GM12878 (cell line): ENCODE measurements at regions not wholly inside any gene's neighbourhood (a gene's known extent, or its start where the extent isn't known, plus 50 kb on each side); places are given as distances from the start of the nearest gene placed in this dataset.

ENCODE experiments used
- ATAC-seq: fragments of 200-7000 bp; cut with Tn5 transposase; 3 replicates; pipeline ENCODE4 v1.9.1; 2020; ENCODE audit warnings: mild to moderate bottlenecking, moderate library complexity
- BruUV-seq: library from RNA; stranded (reverse); fragments of 400-500 nt; replicated peaks from 2 replicates; lab custom pipeline; 2021; lab: Mats Ljungman, UMichigan
- CTCF ChIA-PET: fragments of 300-600 bp; sonication (Branson Sonifier 250); formaldehyde crosslinking; extraction: SDS; loops from one replicate; lab custom pipeline; 2021; ENCODE audit warnings: inconsistent platforms; lab: Yijun Ruan, JAX
- POLR2A ChIA-PET: fragments of 350-600 bp; formaldehyde crosslinking; extraction: SDS; loops from one replicate; lab custom pipeline; 2021; ENCODE audit warnings: inconsistent platforms; lab: Charles Lee
- RAD21 ChIA-PET: fragments of 300-600 bp; sonication (Branson Sonifier 250); formaldehyde crosslinking; loops from one replicate; lab custom pipeline; 2023; ENCODE audit warnings: antibody characterized with exemption; ENCODE audit not compliant: unreplicated experiment; lab: Charles Lee
- SMC1A ChIA-PET: fragments of 300-600 bp; sonication (Branson Sonifier 250); formaldehyde crosslinking; loops from one replicate; lab custom pipeline; 2023; ENCODE audit not compliant: unreplicated experiment, uncharacterized antibody; lab: Charles Lee
- DNase-seq: peaks from one replicate; pipeline ENCODE4 v3.0.0-alpha.2; 2011; ENCODE audit warnings: low read depth, low spot score
- FAIRE-seq: peaks from 3 replicates; lab custom pipeline; 2011; peaks lifted over from hg19 to GRCh38; lab: Jason Lieb, UNC
- H2AFZ ChIP-seq: 2 replicates; pipeline ENCODE4 v1.6.0; 2011; ENCODE audit warnings: low read depth, low read length, control low read depth; ENCODE audit not compliant: control insufficient read depth
- H3K27ac ChIP-seq: 2 replicates; pipeline ENCODE4 v1.5.1; 2011; ENCODE audit warnings: control low read depth; ENCODE audit not compliant: control insufficient read depth, insufficient read depth
- H3K27me3 ChIP-seq, 2 experiments: replicated peaks in 1 of 2; 2 replicates each; pipeline versions ENCODE4 v1.6.0 to v1.6.1; 2011; ENCODE audit warnings: low read length in 1 of 2; ENCODE audit not compliant: control insufficient read depth in 2 of 2, insufficient read depth in 2 of 2
- H3K36me3 ChIP-seq, 2 experiments: 2 replicates each; pipeline ENCODE4 v1.5.1; 2011; ENCODE audit warnings: low read length in 1 of 2; ENCODE audit not compliant: control insufficient read depth in 2 of 2, insufficient read depth in 2 of 2
- H3K4me1 ChIP-seq: 2 replicates; pipeline ENCODE4 v1.6.1; 2011; ENCODE audit warnings: mild to moderate bottlenecking, low read length, moderate library complexity, mixed read lengths; ENCODE audit not compliant: control insufficient read depth, insufficient read depth
- H3K4me2 ChIP-seq: 2 replicates; pipeline ENCODE4 v1.6.0; 2011; ENCODE audit warnings: control low read depth; ENCODE audit not compliant: control insufficient read depth, insufficient read depth
- H3K4me3 ChIP-seq: fragments of 200-600 bp; sonication (generic); 2 replicates; pipeline ENCODE4 v1.5.1; 2016
- H3K79me2 ChIP-seq: 2 replicates; pipeline ENCODE4 v1.6.0; 2011; ENCODE audit warnings: low read length; ENCODE audit not compliant: control insufficient read depth, insufficient read depth
- H3K9ac ChIP-seq: 2 replicates; pipeline ENCODE4 v1.8.0; 2011; ENCODE audit warnings: low read length, control low read depth, mixed read lengths; ENCODE audit not compliant: control insufficient read depth, insufficient read depth
- H3K9me3 ChIP-seq: replicated peaks from 3 replicates; pipeline ENCODE4 v1.5.1; 2011; ENCODE audit warnings: mild to moderate bottlenecking, low read length; ENCODE audit not compliant: control insufficient read depth, insufficient read depth
- H4K20me1 ChIP-seq: 2 replicates; pipeline ENCODE4 v1.6.0; 2011; ENCODE audit not compliant: control insufficient read depth, insufficient read depth
- ATF7 ChIP-seq: fragments of 450-650 bp; IDR thresholded peaks from 2 replicates; pipeline ENCODE4 v1.6.1; 2016; ENCODE audit warnings: low read depth, mild to moderate bottlenecking
- CBFB ChIP-seq: IDR thresholded peaks from 2 replicates; pipeline ENCODE4 v1.6.1; 2016; ENCODE audit warnings: antibody characterized with exemption, low read depth
- CHD2 ChIP-seq: IDR thresholded peaks from 2 replicates; pipeline ENCODE4 v1.6.1; 2011; ENCODE audit warnings: low read depth, low read length, improper control_type of control experiment, borderline replicate concordance
- CHD4 ChIP-seq: fragments of 200-600 bp; sonication (generic); IDR thresholded peaks from 2 replicates; pipeline ENCODE4 v1.6.1; 2016; ENCODE audit warnings: mild to moderate bottlenecking
- ELK1 ChIP-seq: IDR thresholded peaks from 2 replicates; pipeline ENCODE4 v1.6.1; 2012; ENCODE audit warnings: low read depth, low read length, improper control_type of control experiment
- KLF5 ChIP-seq: fragments of 450-650 bp; IDR thresholded peaks from 2 replicates; pipeline ENCODE4 v1.6.1; 2014; ENCODE audit warnings: mild to moderate bottlenecking; ENCODE audit not compliant: partially characterized antibody
- MEF2A ChIP-seq: IDR thresholded peaks from 2 replicates; pipeline ENCODE4 v1.6.1; 2011; ENCODE audit warnings: low read depth, mild to moderate bottlenecking, low read length, moderate library complexity; ENCODE audit not compliant: insufficient read depth
- MEF2B ChIP-seq: fragments of 450-650 bp; IDR thresholded peaks from 2 replicates; pipeline ENCODE4 v1.6.1; 2018; ENCODE audit warnings: mild to moderate bottlenecking, moderate library complexity; ENCODE audit not compliant: partially characterized antibody, poor library complexity, severe bottlenecking
- NR2C1 ChIP-seq: fragments of 450-650 bp; IDR thresholded peaks from 2 replicates; pipeline ENCODE4 v1.6.1; 2017; ENCODE audit warnings: antibody characterized with exemption, mild to moderate bottlenecking, moderate library complexity
- NRF1 ChIP-seq: conservative IDR thresholded peaks from 2 replicates; pipeline ENCODE4 v1.6.1; 2011; ENCODE audit warnings: mild to moderate bottlenecking, low read depth, low read length, improper control_type of control experiment
- POLR2A ChIP-seq: IDR thresholded peaks from 2 replicates; pipeline ENCODE4 v1.6.1; 2011; ENCODE audit warnings: low read depth, mild to moderate bottlenecking, low read length
- SIN3A ChIP-seq: IDR thresholded peaks from 2 replicates; pipeline ENCODE4 v1.6.1; 2012; ENCODE audit warnings: low read depth, low read length, improper control_type of control experiment
- STAT1 ChIP-seq: fragments of 450-650 bp; conservative IDR thresholded peaks from 2 replicates; pipeline ENCODE4 v1.6.1; 2014; ENCODE audit warnings: antibody characterized with exemption, mild to moderate bottlenecking
- ZNF24 ChIP-seq: fragments of 450-650 bp; IDR thresholded peaks from 2 replicates; pipeline ENCODE4 v1.6.1; 2017; ENCODE audit warnings: antibody characterized with exemption, mild to moderate bottlenecking
- WGBS: methylation state at CpG from one replicate; pipeline ENCODE4 v1.1.6; 2016; ENCODE audit warnings: low lambda C conversion rate; ENCODE audit not compliant: insufficient replicate concordance, insufficient coverage; ENCODE audit errors: missing lambda C conversion rate; 5-methylcytosine and 5-hydroxymethylcytosine counted together
- in situ Hi-C: fragments of 300-500 bp; cut with MboI; formaldehyde crosslinking; loops from 9 replicates; pipeline ENCODE4 v1.14.3; 2018; ENCODE audit warnings: mixed read lengths
- intact Hi-C: fragments of 100-400 bp; cut with micrococcal nuclease; formaldehyde crosslinking; loops from one replicate; pipeline ENCODE4 v1.14.2; 2022; ENCODE audit not compliant: unreplicated experiment
- TF ChIP-seq, protein P1 (sequence below): IDR thresholded peaks from 2 replicates; pipeline ENCODE4 v1.6.1; 2012; ENCODE audit warnings: improper control_type of control experiment, low read depth, low read length; ENCODE audit not compliant: insufficient replicate concordance
- TF ChIP-seq, protein P2 (sequence below): IDR thresholded peaks from 2 replicates; pipeline ENCODE4 v1.6.1; 2012; ENCODE audit warnings: low read depth, low read length, improper control_type of control experiment

GRCh38 chr10:63886281-63887022 is 365.3 kb downstream of the REEP3 start (continued):
- no peak for TF ChIP-seq MEF2B

- CTCF ChIA-PET: interaction anchor here (2.4 kb wide), 1 partner anchor 21 kb away, joined by 14 read pairs; no protein-coding TSS in a partner anchor
- H3K27ac ChIP-seq: no peak overlapping the region
- TF ChIP-seq CHD4 (no peak), CHD2 (no peak), NR2C1 (no peak), ATF7 (no peak), ZNF24 (no peak), POLR2A (no peak), KLF5 (no peak), CBFB (no peak), NRF1 (no peak), MEF2A (no peak), STAT1 (no peak), ELK1 (no peak), SIN3A (no peak)
- TF ChIP-seq, protein P1, sequence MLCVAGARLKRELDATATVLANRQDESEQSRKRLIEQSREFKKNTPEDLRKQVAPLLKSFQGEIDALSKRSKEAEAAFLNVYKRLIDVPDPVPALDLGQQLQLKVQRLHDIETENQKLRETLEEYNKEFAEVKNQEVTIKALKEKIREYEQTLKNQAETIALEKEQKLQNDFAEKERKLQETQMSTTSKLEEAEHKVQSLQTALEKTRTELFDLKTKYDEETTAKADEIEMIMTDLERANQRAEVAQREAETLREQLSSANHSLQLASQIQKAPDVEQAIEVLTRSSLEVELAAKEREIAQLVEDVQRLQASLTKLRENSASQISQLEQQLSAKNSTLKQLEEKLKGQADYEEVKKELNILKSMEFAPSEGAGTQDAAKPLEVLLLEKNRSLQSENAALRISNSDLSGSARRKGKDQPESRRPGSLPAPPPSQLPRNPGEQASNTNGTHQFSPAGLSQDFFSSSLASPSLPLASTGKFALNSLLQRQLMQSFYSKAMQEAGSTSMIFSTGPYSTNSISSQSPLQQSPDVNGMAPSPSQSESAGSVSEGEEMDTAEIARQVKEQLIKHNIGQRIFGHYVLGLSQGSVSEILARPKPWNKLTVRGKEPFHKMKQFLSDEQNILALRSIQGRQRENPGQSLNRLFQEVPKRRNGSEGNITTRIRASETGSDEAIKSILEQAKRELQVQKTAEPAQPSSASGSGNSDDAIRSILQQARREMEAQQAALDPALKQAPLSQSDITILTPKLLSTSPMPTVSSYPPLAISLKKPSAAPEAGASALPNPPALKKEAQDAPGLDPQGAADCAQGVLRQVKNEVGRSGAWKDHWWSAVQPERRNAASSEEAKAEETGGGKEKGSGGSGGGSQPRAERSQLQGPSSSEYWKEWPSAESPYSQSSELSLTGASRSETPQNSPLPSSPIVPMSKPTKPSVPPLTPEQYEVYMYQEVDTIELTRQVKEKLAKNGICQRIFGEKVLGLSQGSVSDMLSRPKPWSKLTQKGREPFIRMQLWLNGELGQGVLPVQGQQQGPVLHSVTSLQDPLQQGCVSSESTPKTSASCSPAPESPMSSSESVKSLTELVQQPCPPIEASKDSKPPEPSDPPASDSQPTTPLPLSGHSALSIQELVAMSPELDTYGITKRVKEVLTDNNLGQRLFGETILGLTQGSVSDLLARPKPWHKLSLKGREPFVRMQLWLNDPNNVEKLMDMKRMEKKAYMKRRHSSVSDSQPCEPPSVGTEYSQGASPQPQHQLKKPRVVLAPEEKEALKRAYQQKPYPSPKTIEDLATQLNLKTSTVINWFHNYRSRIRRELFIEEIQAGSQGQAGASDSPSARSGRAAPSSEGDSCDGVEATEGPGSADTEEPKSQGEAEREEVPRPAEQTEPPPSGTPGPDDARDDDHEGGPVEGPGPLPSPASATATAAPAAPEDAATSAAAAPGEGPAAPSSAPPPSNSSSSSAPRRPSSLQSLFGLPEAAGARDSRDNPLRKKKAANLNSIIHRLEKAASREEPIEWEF: no peak
- TF ChIP-seq, protein P2, sequence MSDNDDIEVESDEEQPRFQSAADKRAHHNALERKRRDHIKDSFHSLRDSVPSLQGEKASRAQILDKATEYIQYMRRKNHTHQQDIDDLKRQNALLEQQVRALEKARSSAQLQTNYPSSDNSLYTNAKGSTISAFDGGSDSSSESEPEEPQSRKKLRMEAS: no peak
Measured at GRCh38 chr10:63887023-63887589, 365.9 kb downstream of the REEP3 start.

More at GRCh38 chr10:63887023-63887589, 365.9 kb downstream of the REEP3 start:
- no peaks in the 10 kb centered on the region for H3K27me3 ChIP-seq
- 74% methylated on average over 11 of the region's 11 CpGs for WGBS
- H3K9me3 ChIP-seq: no peaks in the 10 kb centered on the region
- in situ Hi-C loops (no loop called here), intact Hi-C loops (no loop called here)
- DNase-seq: no peak
- H3K36me3 ChIP-seq: no peaks in the 10 kb centered on the region
- H3K79me2 ChIP-seq: no peaks in the 10 kb centered on the region
- H3K4me1 ChIP-seq: no peaks in the 10 kb centered on the region
- no peak overlapping the region for H3K4me3 ChIP-seq
- POLR2A ChIA-PET: interaction anchor here (0.6 kb wide), 1 partner anchor 10 kb away, joined by 4 read pairs; no protein-coding TSS in a partner anchor
- FAIRE-seq: no peak
- no peak overlapping the region for H2AFZ ChIP-seq
- no peak overlapping the region for H3K9ac ChIP-seq
- H4K20me1 ChIP-seq: no peaks in the 10 kb centered on the region
- no TSS peak for BruUV-seq
- RAD21 ChIA-PET: no interaction called here
- SMC1A ChIA-PET: interaction anchor here (0.6 kb wide), 1 partner anchor 1657 kb away, joined by 4 read pairs; no protein-coding TSS in a partner anchor
- no peak for ATAC-seq
- no peak overlapping the region for H3K4me2 ChIP-seq
